Muscle of arm (tissue), 1 donor: ENCODE measurements at regions not wholly inside any gene's neighbourhood (a gene's known extent, or its start where the extent isn't known, plus 50 kb on each side); places are given as distances from the start of the nearest gene placed in this dataset.

ENCODE experiments used
- DNase-seq: peaks from one replicate; pipeline ENCODE4 v3.0.0-alpha.2; 2013

GRCh38 chr2:19748073-19748375 lies 153.8 kb downstream of the TTC32 start:
- DNase-seq: no peak

DNA sequence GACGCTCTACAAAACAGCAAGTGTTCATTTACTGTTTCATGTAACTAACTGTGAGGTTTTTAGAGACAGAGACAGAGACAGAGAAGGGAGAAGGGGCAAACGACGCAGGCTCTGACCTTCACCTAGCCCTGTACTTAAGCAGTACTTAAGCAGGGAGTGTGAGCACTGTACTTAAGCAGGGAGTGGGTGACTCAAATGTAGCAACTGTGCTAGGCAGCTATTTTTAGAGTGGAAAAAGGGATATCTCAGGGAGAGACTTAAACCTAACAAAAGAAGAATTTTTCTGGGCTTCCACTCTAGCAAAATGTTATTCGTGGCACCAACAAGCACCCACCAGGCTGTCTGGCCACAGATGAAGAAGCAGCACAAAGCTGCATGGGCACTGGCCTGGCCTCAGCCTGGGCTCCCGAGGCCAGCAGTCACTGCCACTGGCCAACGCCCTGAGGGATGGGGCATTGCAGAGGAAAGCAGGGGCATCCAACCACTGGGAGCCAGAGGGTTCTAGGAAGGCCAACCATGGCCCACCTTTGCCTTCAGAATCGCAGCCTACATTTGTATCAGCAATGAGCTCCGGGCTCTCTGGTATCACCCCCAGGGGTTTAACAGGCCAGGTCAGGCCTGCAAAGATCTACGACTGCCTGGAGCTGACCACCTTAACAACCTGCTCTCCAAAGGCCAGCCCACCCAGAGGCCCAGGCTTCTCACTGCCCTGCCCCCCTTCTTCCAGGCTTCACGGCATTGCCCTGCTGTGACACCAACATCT lies 154.3 kb downstream of the TTC32 start:
- no peak for DNase-seq

DNA sequence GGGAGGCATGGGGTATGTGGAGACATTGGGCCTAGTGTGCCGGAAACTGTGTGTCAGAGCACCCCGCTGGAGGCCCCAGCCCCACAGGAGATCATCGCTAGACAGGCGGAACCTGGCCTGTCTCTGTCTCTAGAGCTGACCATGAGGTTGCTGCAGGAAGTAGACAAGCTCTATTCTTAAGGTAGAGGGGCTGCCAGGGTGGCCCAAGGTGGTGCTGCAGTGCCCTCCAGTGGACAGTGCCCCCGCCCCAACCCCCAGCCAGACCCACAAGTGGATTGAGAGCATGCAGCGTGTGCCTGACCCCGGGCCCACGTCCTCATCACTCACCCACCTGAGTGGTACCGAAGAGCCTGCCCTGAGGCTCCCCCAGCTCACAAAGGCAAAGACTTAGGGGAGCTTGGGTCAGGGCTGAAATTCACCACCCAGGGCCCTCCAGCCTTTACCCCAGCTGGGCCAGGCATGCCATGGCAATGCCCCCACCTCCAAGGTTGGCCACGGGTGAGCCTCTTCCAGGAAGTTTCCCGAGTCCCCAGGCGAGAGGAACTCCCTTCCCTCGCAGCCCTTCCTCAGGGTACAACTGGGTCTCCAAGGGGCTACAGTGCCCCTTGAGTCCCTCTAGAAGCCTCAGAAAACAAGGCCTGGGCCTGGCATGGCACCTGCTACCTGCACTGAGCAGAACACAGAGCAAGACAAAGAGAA lies 155.0 kb downstream of the TTC32 start:
- peak; percentile 34 for DNase-seq

DNA sequence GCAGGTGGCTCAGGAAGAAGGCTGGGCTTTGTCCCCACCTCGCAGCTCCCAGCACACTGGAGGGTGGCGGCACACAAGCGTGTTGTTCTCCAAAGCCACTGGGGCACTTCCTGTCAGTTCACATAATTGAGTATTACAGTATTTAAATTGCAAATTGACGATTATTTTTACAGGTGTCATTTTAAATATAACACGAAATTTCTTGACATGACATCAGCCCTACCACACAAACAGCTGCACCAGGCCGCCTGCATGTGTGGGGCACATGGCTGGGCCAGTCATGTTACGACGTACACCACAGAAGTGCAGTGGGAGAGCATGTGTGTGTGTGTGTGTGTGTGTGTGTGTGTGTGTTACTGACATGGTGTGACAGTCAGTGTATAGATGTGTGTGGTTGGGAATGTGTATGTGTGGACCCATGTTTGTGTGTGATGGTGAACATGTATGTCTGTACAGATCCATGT lies 155.6 kb downstream of the TTC32 start:
- DNase-seq: no peak

GRCh38 chr2:19745318-19746136 lies 156.3 kb downstream of the TTC32 start:
- DNase-seq: no peak

GRCh38 chr2:19744456-19745199 lies 157.2 kb downstream of the TTC32 start:
- DNase-seq: no peak

- no peak for DNase-seq
Observed at GRCh38 chr2:19743641-19744040, 158.1 kb downstream of the TTC32 start.

DNA sequence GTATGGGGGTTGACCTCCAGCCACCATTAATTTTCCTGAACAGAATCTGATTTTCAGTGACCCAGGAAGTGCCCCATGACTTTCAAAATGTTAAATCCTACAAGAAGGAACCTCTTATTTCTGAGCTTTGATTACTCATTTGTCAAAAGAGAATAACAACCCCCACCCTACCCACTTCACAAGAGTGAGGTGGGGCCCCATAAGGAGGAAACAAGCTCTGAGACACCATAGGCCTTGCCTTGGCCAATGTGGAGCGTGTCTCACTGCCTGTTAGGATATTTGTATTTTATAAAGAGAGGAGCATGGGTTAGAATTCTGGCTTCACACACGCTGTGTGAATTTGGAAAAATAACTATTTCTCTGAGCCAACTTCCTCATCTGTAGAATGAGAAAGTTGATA lies 158.9 kb downstream of the TTC32 start:
- no peak for DNase-seq

- DNase-seq: no peak
Observed at GRCh38 chr2:19739256-19739655, 162.5 kb downstream of the TTC32 start.

DNA sequence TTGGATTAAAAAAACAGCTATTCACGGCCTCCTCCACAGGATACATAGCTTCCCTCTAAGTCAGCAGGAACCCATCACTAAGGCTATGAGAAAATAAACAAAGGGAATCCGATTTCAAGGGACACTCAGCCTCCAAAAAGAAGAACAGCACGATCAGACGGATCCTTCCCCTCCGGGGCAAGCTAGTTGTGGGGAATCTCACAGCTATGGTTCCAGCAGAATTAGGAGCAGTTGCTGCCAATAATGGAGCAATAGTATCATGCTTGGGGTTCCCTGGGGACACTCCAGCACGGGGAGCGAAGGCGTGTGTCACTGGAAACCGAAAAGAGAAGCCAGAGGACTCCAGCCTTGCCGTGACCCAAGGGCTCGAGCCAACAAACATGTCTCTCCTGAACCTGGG lies 163.1 kb downstream of the TTC32 start:
- peak; percentile 63 for DNase-seq

DNA sequence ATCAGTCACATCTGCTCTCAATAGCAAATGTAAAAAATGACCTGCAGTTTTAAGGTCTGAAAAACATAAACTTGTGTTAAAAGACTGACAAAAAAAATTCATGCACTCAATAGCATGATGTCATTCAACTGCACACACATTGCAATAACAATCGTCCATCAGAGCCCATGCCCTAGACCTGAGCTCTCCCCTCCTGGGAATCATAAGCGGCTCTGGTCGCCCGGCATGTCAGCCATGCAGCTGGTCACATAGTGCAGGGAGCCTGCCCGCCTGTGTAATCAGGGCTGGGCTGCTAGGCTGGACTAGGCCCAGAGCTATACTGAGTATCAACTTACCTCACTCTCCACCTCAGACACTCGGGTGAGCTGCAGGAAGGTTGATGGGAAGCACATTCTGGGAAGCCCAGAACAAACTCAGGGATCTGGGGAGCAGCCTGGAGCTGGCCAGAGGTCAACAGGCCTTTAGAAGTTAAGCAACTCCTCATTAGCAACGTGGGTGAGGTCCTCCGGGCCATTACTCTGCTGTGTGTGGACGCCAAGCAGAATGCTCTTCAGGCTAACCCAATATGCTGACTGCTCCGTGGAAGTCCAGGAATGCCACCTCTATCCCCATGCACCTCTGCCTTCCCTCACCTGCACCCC lies 165.5 kb downstream of the TTC32 start:
- no peak for DNase-seq

GRCh38 chr2:19733951-19734425 lies 167.8 kb downstream of the TTC32 start:
- no peak for DNase-seq

- DNase-seq: no peak
Observed at GRCh38 chr2:19733390-19733789, 168.4 kb downstream of the TTC32 start.

GRCh38 chr2:19732255-19732654 lies 169.5 kb downstream of the TTC32 start:
- DNase-seq: no peak

DNA sequence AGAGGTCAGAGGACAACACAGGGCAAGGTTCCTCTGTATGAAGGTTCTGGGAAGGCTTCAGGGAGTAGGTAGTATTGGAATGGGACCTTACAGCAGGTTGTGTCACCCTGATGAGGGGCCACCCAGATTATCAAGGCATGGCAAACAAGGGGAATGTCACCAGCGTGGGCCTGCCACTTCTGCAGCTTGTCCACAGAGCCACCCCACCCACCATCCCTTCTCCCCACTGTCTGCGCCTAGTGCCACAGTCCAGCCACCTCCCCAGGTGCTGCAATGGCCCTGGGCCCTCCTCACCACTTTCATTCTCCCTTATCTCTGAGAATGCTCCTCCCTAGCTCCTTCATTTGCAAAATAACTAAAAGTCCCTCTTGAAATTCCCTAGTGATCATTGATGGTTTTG lies 170.3 kb downstream of the TTC32 start:
- no peak for DNase-seq

DNA sequence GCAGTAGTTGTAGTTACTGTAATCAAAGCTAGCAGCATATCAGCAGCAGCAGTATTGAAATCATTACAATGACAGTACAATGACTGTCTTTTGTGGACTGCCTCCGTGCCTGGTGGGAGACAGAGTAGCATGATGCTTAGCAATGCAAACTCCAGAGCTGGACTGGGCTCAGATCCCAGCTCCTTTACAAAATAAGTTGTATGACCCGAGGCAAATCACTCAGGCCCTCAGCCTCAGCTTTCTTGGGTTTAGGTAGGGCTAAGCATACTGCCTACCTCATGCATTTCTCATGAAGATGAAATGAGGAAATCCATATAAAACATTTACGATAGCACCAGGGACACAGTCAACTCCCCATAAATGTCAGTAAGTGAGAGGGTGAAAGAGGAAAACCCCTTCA lies 170.7 kb downstream of the TTC32 start:
- DNase-seq: no peak

GRCh38 chr2:19728125-19728524 lies 173.7 kb downstream of the TTC32 start:
- peak; percentile 74 for DNase-seq

GRCh38 chr2:19725392-19725791 lies 176.4 kb downstream of the TTC32 start:
- DNase-seq: no peak

- no peak for DNase-seq
Observed at GRCh38 chr2:19723021-19723420, 178.8 kb downstream of the TTC32 start.

GRCh38 chr2:19722531-19722971 lies 179.2 kb downstream of the TTC32 start:
- peak; percentile 34 for DNase-seq

GRCh38 chr2:19720306-19720705 lies 181.5 kb downstream of the TTC32 start:
- no peak for DNase-seq
